ENCODE measurements at regions not wholly inside any gene's neighbourhood (a gene's known extent, or its start where the extent isn't known, plus 50 kb on each side); places are given as distances from the start of the nearest gene placed in this dataset.

DNA sequence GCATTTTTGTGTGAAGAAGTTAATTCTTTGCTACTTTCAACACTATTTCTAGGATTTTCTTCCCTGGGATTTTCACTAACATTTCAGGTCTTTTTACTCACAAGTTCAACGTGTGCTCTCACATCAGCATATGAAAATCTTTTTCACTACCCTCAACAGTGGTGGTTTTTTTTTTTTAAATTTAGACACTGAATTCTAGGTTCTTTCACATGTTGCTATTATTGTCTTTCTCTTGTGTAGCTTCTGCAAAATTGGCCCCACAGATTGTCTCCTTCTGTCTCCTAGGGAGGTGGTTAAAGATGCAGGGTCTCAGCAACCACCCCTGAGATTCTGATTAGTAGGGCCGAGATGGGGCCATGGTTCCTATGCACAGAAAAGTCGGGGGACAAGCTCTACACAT, 165.0 kb upstream of the GPR26 start:
- TF ChIP-seq, protein P1, sequence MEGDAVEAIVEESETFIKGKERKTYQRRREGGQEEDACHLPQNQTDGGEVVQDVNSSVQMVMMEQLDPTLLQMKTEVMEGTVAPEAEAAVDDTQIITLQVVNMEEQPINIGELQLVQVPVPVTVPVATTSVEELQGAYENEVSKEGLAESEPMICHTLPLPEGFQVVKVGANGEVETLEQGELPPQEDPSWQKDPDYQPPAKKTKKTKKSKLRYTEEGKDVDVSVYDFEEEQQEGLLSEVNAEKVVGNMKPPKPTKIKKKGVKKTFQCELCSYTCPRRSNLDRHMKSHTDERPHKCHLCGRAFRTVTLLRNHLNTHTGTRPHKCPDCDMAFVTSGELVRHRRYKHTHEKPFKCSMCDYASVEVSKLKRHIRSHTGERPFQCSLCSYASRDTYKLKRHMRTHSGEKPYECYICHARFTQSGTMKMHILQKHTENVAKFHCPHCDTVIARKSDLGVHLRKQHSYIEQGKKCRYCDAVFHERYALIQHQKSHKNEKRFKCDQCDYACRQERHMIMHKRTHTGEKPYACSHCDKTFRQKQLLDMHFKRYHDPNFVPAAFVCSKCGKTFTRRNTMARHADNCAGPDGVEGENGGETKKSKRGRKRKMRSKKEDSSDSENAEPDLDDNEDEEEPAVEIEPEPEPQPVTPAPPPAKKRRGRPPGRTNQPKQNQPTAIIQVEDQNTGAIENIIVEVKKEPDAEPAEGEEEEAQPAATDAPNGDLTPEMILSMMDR (IDR thresholded peaks at IDR 0.05) = no peak
- no peak for TF ChIP-seq EP300 (IDR thresholded peaks at IDR 0.05)

All from sigmoid colon (tissue), 4 donors.